SK-N-SH (cell line): ENCODE measurements at regions not wholly inside any gene's neighbourhood (a gene's known extent, or its start where the extent isn't known, plus 50 kb on each side); places are given as distances from the start of the nearest gene placed in this dataset.

ENCODE experiments used
- EP300 ChIP-seq, 2 experiments: IDR thresholded peaks; 2 replicates each; pipeline versions ENCODE4 v1.4.0 to v1.6.1; 2012; ENCODE audit warnings: borderline replicate concordance in 1 of 2, low read depth in 1 of 2, low read length in 1 of 2
- EZH2phosphoT487 ChIP-seq: fragments of 200-600 bp; sonication (generic); IDR thresholded peaks from 2 replicates; pipeline ENCODE4 v1.6.1; 2017; ENCODE audit warnings: low read depth, mixed run types, mild to moderate bottlenecking, antibody characterized with exemption, moderate library complexity, borderline replicate concordance
- MAX ChIP-seq: IDR thresholded peaks from 2 replicates; pipeline ENCODE4 v1.4.0; 2012; ENCODE audit warnings: low read depth
- PBX3 ChIP-seq: IDR thresholded peaks from 2 replicates; pipeline ENCODE4; 2012
- POLR2AphosphoS5 ChIP-seq: IDR thresholded peaks from 2 replicates; pipeline ENCODE4 v1.6.1; 2012; ENCODE audit warnings: low read depth, low read length
- TAF1 ChIP-seq: IDR thresholded peaks from 2 replicates; pipeline ENCODE4 v1.6.1; 2012; ENCODE audit warnings: low read depth, mild to moderate bottlenecking, low read length, moderate library complexity, borderline replicate concordance
- TF ChIP-seq, protein P1 (sequence below): fragments of 200-600 bp; sonication (generic); IDR thresholded peaks from 2 replicates; pipeline ENCODE4 v1.6.1; 2017; ENCODE audit warnings: antibody characterized with exemption, mild to moderate bottlenecking, moderate library complexity

GRCh38 chrY:10993955-10994354 is 1466.3 kb downstream of the TSPY10 start:
- TF ChIP-seq EP300 (IDR thresholded peaks at IDR 0.05; ENCODE audit: borderline replicate concordance in 1 of 2, low read depth in 1 of 2, low read length in 1 of 2) (no peak), POLR2AphosphoS5 (no peak), MAX (no peak), TAF1 (no peak), EZH2phosphoT487 (no peak), PBX3 (no peak)
- TF ChIP-seq, protein P1, sequence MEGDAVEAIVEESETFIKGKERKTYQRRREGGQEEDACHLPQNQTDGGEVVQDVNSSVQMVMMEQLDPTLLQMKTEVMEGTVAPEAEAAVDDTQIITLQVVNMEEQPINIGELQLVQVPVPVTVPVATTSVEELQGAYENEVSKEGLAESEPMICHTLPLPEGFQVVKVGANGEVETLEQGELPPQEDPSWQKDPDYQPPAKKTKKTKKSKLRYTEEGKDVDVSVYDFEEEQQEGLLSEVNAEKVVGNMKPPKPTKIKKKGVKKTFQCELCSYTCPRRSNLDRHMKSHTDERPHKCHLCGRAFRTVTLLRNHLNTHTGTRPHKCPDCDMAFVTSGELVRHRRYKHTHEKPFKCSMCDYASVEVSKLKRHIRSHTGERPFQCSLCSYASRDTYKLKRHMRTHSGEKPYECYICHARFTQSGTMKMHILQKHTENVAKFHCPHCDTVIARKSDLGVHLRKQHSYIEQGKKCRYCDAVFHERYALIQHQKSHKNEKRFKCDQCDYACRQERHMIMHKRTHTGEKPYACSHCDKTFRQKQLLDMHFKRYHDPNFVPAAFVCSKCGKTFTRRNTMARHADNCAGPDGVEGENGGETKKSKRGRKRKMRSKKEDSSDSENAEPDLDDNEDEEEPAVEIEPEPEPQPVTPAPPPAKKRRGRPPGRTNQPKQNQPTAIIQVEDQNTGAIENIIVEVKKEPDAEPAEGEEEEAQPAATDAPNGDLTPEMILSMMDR = no peak
